B cell (primary cell): ENCODE measurements at regions not wholly inside any gene's neighbourhood (a gene's known extent, or its start where the extent isn't known, plus 50 kb on each side); places are given as distances from the start of the nearest gene placed in this dataset.

Source experiments
- CTCF ChIP-seq: fragments of 200-600 bp; IDR thresholded peaks from one replicate; pipeline ENCODE4 v1.8.0; 2022; ENCODE audit warnings: antibody characterized with exemption, mild to moderate bottlenecking
- EZH2 ChIP-seq: IDR thresholded peaks from 2 replicates; pipeline ENCODE4 v1.6.1; 2012; ENCODE audit warnings: borderline replicate concordance, low read depth, mild to moderate bottlenecking, moderate library complexity, low read length; ENCODE audit not compliant: insufficient read depth, poor library complexity, severe bottlenecking

DNA sequence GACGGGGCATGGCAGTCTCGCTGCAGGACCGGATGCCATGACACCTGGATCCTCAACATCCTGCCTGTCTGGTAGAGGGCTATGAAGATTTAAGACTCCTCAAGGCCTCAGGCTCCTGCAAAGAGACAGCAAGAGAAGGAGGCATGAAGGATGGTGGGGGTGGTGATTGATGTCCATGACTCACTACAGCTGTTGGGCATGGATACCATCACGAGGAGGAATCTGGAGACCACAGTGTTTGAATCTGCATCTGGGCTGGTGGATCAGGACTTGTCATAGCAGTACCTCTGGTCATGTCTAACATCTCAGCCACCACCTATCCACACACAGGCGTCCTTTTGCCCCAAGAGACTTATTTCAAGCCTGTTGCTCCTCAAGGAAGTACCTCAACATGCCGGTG is 50.2 kb upstream of the WSCD1 start:
- no peak for TF ChIP-seq CTCF
- TF ChIP-seq EZH2 = no peak
